B cell (primary cell): ENCODE measurements at regions not wholly inside any gene's neighbourhood (a gene's known extent, or its start where the extent isn't known, plus 50 kb on each side); places are given as distances from the start of the nearest gene placed in this dataset.

ENCODE experiments used
- ATAC-seq: fragments of 200-7000 bp; cut with Tn5 transposase; one replicate; pipeline ENCODE4 v1.10.0; 2021; ENCODE audit warnings: low read depth, mild to moderate bottlenecking, moderate number of reproducible peaks, moderate library complexity
- CTCF ChIA-PET: fragments of 350-600 bp; sonication (Branson Sonifier 250); formaldehyde crosslinking; loops from one replicate; lab custom pipeline; 2021; ENCODE audit warnings: antibody characterized with exemption, inconsistent platforms; lab: Charles Lee
- POLR2A ChIA-PET: fragments of 350-600 bp; sonication (Branson Sonifier 250); formaldehyde crosslinking; loops from one replicate; lab custom pipeline; 2021; ENCODE audit warnings: antibody characterized with exemption; lab: Charles Lee
- DNase-seq: peaks from one replicate; pipeline ENCODE4 v3.0.0; 2013
- H2AFZ ChIP-seq: 2 replicates; pipeline ENCODE4 v1.6.1; 2012; ENCODE audit warnings: mild to moderate bottlenecking, low read depth, low read length; ENCODE audit not compliant: insufficient read depth, poor library complexity, severe bottlenecking
- H3K27ac ChIP-seq, 2 donors: 1 replicate in 1 of 2; 2 replicates in 1 of 2; pipeline ENCODE4 v1.5.1; 2012 to 2013; ENCODE audit warnings: low read length in 2 of 2, mild to moderate bottlenecking in 2 of 2, moderate library complexity in 1 of 2
- H3K27me3 ChIP-seq, 4 experiments: fragments of 200-600 bp in 1 of 4; sonication (generic) in 1 of 4; replicated peaks in 1 of 4; 1 replicate in 2 of 4; 2 replicates in 2 of 4; pipeline versions ENCODE4 v1.6.1 to v1.7.0; 2013 to 2016; ENCODE audit warnings: low read length in 3 of 4, mild to moderate bottlenecking in 2 of 4, mixed read lengths in 1 of 4, moderate library complexity in 1 of 4; ENCODE audit not compliant: insufficient read depth in 4 of 4, control insufficient read depth in 3 of 4; ENCODE audit errors: control extremely low read depth in 1 of 4
- H3K36me3 ChIP-seq, 2 experiments: replicated peaks in 1 of 2; 1 replicate in 1 of 2; 2 replicates in 1 of 2; pipeline versions ENCODE4 v1.6.1 to v1.7.1; 2013; ENCODE audit warnings: low read length in 1 of 2; ENCODE audit not compliant: insufficient read depth in 2 of 2, control insufficient read depth in 1 of 2; ENCODE audit errors: control extremely low read depth in 1 of 2, extremely low read depth in 1 of 2
- H3K4me1 ChIP-seq, 2 donors: fragments of 200-600 bp in 1 of 2; sonication (generic) in 1 of 2; 1 replicate in 1 of 2; 2 replicates in 1 of 2; pipeline versions ENCODE4 v1.5.1 to v1.6.1; 2013 to 2017; ENCODE audit warnings: low read length in 2 of 2; ENCODE audit not compliant: control insufficient read depth in 2 of 2, insufficient read depth in 2 of 2
- H3K4me2 ChIP-seq: replicated peaks from 2 replicates; pipeline ENCODE3; 2012; ENCODE audit warnings: mild to moderate bottlenecking, low read depth, low read length; ENCODE audit not compliant: poor library complexity, severe bottlenecking
- H3K4me3 ChIP-seq, 5 experiments: fragments of 200-600 bp in 1 of 5; sonication (generic) in 1 of 5; 1 replicate in 3 of 5; 2 replicates in 2 of 5; pipeline versions ENCODE4 v1.5.1 to v1.7.0; 2011 to 2016; ENCODE audit warnings: low read length in 4 of 5, mild to moderate bottlenecking in 4 of 5, low read depth in 2 of 5, control low read depth in 1 of 5, moderate library complexity in 1 of 5; ENCODE audit not compliant: insufficient read depth in 1 of 5; ENCODE audit errors: control extremely low read depth in 1 of 5, extremely low read depth in 1 of 5
- H3K79me2 ChIP-seq: fragments of 200-600 bp; sonication (generic); one replicate; pipeline ENCODE4 v1.6.0; 2016; ENCODE audit warnings: low read length; ENCODE audit not compliant: control insufficient read depth, insufficient read depth
- H3K9ac ChIP-seq: fragments of 200-600 bp; sonication (generic); 2 replicates; pipeline ENCODE4 v1.6.1; 2017; ENCODE audit warnings: mild to moderate bottlenecking, low read length, moderate library complexity
- H3K9me3 ChIP-seq, 3 donors: one replicate each; pipeline versions ENCODE4 v1.6.1 to v1.7.1; 2013; ENCODE audit warnings: low read length in 2 of 3; ENCODE audit not compliant: control insufficient read depth in 2 of 3, insufficient read depth in 1 of 3; ENCODE audit errors: control extremely low read depth in 1 of 3
- H4K20me1 ChIP-seq: 2 replicates; pipeline ENCODE4 v1.6.0; 2012; ENCODE audit warnings: mild to moderate bottlenecking, low read length; ENCODE audit not compliant: insufficient read depth, control insufficient read depth, poor library complexity, severe bottlenecking
- H3K27ac Mint-ChIP-seq: one replicate; pipeline ENCODE4 v1.8.0; 2021; ENCODE audit warnings: mixed read lengths
- H3K27me3 Mint-ChIP-seq: one replicate; pipeline ENCODE4 v1.8.0; 2021; ENCODE audit warnings: mixed read lengths
- H3K4me1 Mint-ChIP-seq: one replicate; pipeline ENCODE4 v1.8.0; 2021; ENCODE audit warnings: mixed read lengths
- H3K4me3 Mint-ChIP-seq: one replicate; pipeline ENCODE4 v1.8.0; 2021; ENCODE audit warnings: mixed read lengths
- H3K9me3 Mint-ChIP-seq: one replicate; pipeline ENCODE4 v1.8.0; 2022; ENCODE audit warnings: mixed read lengths; ENCODE audit not compliant: insufficient read depth
- EZH2 ChIP-seq: IDR thresholded peaks from 2 replicates; pipeline ENCODE4 v1.6.1; 2012; ENCODE audit warnings: borderline replicate concordance, low read depth, mild to moderate bottlenecking, moderate library complexity, low read length; ENCODE audit not compliant: insufficient read depth, poor library complexity, severe bottlenecking
- WGBS: methylation state at CpG from one replicate; pipeline ENCODE4 v1.1.5; 2013; ENCODE audit warnings: missing lambda C conversion rate; ENCODE audit not compliant: insufficient coverage; 5-methylcytosine and 5-hydroxymethylcytosine counted together
- intact Hi-C: fragments of 100-400 bp; cut with micrococcal nuclease; formaldehyde crosslinking; loops from one replicate; pipeline ENCODE4 v1.10.0; 2022
- TF ChIP-seq, protein P1 (sequence below): fragments of 200-600 bp; IDR thresholded peaks from one replicate; pipeline ENCODE4 v1.8.0; 2022; ENCODE audit warnings: antibody characterized with exemption, mild to moderate bottlenecking

- H3K4me3 ChIP-seq: no peak overlapping the region
- no peaks in the 10 kb centered on the region for H4K20me1 ChIP-seq
- intact Hi-C loops: no loop called here
- Mint-ChIP-seq H3K27ac (no peak overlapping the region), H3K4me1 (no peaks in the 10 kb centered on the region), H3K9me3 (peaks cover 4% of the 10 kb centered on the region), H3K4me3 (no peak overlapping the region), H3K27me3 (no peaks in the 10 kb centered on the region)
- H3K9me3 ChIP-seq: peaks cover 0 to 6% (median 3%) of the 10 kb centered on the region in 3 donors
- H3K79me2 ChIP-seq: no peaks in the 10 kb centered on the region
- no peaks in the 10 kb centered on the region for H3K27me3 ChIP-seq
- no peak for ATAC-seq
- CTCF ChIA-PET: no interaction called here
- H3K4me1 ChIP-seq: no peaks in the 10 kb centered on the region
- POLR2A ChIA-PET: no interaction called here
- DNase-seq: no peak
- no peaks in the 10 kb centered on the region for H3K36me3 ChIP-seq
- no peak overlapping the region for H3K27ac ChIP-seq
- H2AFZ ChIP-seq: no peak overlapping the region
- TF ChIP-seq, protein P1, sequence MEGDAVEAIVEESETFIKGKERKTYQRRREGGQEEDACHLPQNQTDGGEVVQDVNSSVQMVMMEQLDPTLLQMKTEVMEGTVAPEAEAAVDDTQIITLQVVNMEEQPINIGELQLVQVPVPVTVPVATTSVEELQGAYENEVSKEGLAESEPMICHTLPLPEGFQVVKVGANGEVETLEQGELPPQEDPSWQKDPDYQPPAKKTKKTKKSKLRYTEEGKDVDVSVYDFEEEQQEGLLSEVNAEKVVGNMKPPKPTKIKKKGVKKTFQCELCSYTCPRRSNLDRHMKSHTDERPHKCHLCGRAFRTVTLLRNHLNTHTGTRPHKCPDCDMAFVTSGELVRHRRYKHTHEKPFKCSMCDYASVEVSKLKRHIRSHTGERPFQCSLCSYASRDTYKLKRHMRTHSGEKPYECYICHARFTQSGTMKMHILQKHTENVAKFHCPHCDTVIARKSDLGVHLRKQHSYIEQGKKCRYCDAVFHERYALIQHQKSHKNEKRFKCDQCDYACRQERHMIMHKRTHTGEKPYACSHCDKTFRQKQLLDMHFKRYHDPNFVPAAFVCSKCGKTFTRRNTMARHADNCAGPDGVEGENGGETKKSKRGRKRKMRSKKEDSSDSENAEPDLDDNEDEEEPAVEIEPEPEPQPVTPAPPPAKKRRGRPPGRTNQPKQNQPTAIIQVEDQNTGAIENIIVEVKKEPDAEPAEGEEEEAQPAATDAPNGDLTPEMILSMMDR: no peak
- TF ChIP-seq EZH2: no peak
- H3K4me2 ChIP-seq: no peak overlapping the region
- H3K9ac ChIP-seq: no peak overlapping the region
Observed at GRCh38 chr12:93226361-93226760, 151.4 kb upstream of the NUDT4 start.

DNA sequence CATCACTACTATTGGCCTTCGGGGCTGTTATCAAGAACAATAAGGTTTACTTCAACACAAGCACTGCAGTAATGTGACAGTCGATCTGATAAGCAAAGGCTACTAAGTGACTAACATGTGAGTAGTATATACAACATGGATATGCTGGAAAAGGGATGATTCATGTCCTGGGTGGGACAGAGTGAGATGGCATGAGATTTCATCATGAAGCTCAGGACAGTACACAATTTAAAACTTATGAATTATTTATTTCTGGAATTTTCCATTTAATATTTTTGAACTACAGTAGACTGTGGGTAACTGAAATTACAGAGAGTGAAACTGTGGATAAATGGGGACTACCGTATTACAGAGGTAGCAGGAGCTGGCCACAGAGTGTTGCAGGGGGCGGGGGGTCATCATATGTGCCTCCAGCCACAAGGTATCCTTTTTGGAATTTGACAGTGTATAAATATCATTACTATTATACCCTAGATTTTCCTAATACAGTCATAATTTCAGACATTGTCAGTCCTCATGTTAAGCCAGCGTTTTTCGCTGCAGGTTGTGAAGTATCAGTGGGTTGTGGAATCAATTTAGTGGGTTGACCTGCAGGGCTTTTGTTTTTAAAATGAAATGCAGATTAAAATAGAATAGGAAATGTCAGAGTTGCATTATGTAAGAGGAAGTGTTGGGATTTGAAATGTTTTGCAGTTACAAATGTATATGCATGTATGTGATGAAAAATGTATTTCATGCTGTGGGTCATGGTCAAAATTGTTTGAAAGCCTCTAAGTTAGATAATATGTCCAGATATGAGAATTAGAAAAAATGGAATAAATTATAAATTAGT lies 148.0 kb upstream of the NUDT4 start:
- Mint-ChIP-seq H3K27me3 (no peaks in the 10 kb centered on the region), H3K4me1 (no peaks in the 10 kb centered on the region), H3K9me3 (peaks cover 4% of the 10 kb centered on the region), H3K27ac (no peak overlapping the region), H3K4me3 (no peak overlapping the region)
- no peak overlapping the region for H3K9ac ChIP-seq
- no peaks in the 10 kb centered on the region for H3K27me3 ChIP-seq
- no peaks in the 10 kb centered on the region for H3K79me2 ChIP-seq
- intact Hi-C loops: no loop called here
- CTCF ChIA-PET: no interaction called here
- POLR2A ChIA-PET: no interaction called here
- no peak for DNase-seq
- no peaks in the 10 kb centered on the region for H3K4me1 ChIP-seq
- peaks cover 0 to 1% (median 0%) of the 10 kb centered on the region in 3 donors for H3K9me3 ChIP-seq
- no peak for ATAC-seq
- TF ChIP-seq, protein P1: no peak
- no peak for TF ChIP-seq EZH2
- H3K36me3 ChIP-seq: no peaks in the 10 kb centered on the region
- H3K4me3 ChIP-seq: no peak overlapping the region
- H2AFZ ChIP-seq: no peak overlapping the region
- H4K20me1 ChIP-seq: no peaks in the 10 kb centered on the region
- WGBS: 100% methylated on average over 1 of the region's 6 CpGs
- no peak overlapping the region for H3K27ac ChIP-seq
- no peak overlapping the region for H3K4me2 ChIP-seq
